Erythroblast (primary cell): ENCODE measurements at regions not wholly inside any gene's neighbourhood (a gene's known extent, or its start where the extent isn't known, plus 50 kb on each side); places are given as distances from the start of the nearest gene placed in this dataset.

Experiments
- GATA1 ChIP-seq: IDR thresholded peaks from 2 replicates; pipeline ENCODE4 v1.6.1; 2011; ENCODE audit warnings: low read depth, mild to moderate bottlenecking, control low read depth, low read length, moderate library complexity
- POLR2A ChIP-seq: IDR thresholded peaks from 2 replicates; pipeline ENCODE4 v1.6.1; 2011; ENCODE audit warnings: mild to moderate bottlenecking, low read length

- TF ChIP-seq POLR2A, result no peak
- TF ChIP-seq GATA1, result no peak
Measured at GRCh38 chr1:215023155-215023832, 59.2 kb upstream of the KCNK2 start.
